Activated CD4-positive, alpha-beta T cell treated with anti-CD3 and anti-CD28 coated beads for 24 hours (primary cell): ENCODE measurements at regions not wholly inside any gene's neighbourhood (a gene's known extent, or its start where the extent isn't known, plus 50 kb on each side); places are given as distances from the start of the nearest gene placed in this dataset.
"Not testable (repeated sequence)": the region's sequence is repeated elsewhere in the genome, so short reads cannot be mapped to it uniquely, and the experiment has no call there.

Source experiments
- DNase-seq, 2 donors: peaks; one replicate each; pipeline ENCODE4 v3.0.0-alpha.2; 2020; ENCODE audit warnings: low read depth in 2 of 2

DNA sequence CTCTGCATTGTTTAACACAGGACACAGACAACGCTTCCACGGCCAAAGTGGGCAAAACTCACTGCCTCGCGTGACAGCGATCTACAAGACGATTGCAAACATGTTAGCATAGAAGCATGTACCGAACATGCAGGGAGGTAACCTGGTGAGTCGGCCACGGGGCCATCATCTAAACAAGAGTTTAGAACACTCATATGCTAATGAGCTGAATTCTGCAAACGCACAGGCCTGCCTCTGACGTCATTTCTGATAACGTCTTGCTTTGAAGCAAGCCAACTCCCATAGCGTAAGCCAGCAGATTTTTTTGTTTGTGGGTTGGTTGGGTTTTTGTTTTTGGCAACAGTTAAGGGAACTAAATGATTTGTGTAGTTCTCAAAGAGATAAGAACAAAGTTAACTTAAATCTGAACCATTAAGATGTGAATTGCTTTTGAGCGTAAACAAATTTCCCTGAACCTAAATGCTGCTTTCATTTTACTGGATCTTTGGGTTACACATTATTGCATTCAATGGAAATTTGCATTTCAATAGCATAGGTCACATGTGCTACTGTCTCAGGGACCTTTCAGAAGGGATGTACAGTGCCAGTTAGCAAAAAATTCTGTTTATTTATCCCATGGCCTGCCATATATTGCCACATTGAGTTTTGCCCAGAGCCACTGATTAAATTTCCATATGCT, 184.5 kb upstream of the PDE10A start:
- no peak for DNase-seq

DNA sequence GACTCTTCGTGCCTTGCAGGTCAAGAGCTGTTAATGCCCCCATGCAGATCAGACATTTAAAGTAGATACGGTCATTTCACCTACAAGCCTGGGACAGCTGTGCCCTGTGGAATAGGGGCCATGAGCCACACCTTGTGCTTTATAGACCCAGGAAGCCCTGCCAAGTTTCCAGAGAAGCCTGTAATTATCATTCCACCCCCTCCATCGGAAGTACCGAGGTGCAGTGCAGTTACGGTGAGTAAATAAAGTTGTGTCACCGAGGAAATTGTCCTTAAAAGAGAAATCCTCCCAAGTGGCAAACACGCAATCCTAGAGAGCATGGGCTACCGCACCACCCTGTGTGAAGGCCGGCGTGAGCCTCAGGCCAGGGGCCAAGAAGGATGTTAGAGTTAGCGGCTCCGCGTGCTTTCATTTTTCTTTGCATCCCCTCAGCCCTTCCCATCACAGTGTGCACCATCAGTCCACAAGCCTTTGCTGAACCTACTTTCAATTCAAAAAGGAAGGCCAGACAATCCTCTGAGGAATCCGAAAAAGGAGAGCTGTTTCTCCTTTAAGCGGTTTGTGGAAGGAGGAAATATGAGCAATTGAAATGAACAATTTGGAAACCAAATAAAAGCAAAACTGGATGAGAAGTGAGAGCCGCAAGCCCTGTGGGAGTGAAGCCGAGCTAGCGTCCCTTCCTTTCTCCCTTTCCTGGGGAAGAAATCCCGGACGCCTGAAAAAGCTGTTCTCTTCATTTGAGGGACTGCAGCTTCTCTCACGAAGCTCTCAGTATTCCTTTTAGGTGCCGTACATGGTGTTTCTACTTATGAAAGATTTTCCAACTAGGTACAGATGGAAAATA, 183.3 kb upstream of the PDE10A start:
- DNase-seq, result no peak

DNA sequence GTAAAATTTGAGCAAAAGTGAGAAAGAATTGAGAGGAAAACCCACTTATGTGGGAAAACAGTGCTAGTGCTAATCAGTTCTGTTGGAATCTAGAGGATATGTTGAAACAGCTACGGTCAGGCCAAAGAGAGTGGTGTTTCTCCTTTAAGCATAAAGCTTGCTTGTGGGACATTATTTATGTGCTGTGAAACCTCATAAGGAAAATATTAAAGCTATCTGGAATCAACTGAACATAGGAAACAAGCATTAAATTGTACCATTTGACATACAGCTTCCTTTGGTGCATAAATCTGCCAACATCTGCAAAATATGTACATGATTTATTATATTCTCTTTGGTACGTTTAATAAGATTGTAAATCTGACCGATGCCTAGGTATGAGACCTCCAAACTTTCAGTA, 182.5 kb upstream of the PDE10A start:
- DNase-seq, result no peak

DNA sequence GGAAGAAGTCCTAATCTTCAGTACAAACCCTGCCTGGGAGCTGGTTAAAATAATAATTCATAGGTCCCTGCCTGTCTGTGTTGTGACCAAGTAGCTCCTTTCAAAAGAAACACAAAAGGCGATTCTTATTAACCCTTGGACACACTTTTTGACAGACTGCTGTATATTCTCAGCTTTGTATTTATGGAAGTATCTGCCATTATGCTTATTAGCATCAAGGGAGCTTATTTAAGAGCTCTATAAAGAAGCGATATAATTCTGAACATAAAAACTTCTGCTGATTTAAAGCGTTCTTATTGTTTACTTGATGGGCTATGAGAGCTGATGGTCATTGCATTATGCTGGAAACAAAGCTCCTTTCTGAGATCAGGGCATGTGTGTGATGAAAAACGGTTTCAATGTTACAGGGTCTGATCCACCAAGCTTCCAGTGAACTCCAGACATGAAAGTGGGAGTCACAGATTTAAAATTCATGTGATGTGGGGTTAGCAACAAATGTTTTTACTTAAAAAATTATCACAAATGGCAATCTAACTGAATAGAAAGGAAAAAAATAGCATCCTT, 181.8 kb upstream of the PDE10A start:
- DNase-seq, result no peak

DNA sequence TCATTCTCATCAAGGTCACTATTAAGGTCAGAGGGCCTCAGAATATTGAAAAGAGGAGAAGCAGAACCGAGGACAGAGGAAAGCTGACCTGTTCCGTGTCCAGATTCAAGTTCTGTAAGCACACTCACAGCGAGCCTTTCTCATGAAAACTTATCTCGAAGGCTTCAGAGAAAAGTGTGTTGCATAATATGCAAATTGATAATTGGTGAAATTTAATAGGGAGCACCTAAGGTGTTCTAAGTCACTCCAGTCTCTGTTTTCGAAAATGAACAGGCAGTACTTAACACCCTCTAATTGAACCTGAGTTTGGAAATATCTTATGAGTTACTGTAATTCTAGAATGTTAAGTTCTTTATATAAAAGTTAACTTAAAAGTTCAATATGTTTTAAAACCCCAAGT, 181.2 kb upstream of the PDE10A start:
- no peak for DNase-seq

DNA sequence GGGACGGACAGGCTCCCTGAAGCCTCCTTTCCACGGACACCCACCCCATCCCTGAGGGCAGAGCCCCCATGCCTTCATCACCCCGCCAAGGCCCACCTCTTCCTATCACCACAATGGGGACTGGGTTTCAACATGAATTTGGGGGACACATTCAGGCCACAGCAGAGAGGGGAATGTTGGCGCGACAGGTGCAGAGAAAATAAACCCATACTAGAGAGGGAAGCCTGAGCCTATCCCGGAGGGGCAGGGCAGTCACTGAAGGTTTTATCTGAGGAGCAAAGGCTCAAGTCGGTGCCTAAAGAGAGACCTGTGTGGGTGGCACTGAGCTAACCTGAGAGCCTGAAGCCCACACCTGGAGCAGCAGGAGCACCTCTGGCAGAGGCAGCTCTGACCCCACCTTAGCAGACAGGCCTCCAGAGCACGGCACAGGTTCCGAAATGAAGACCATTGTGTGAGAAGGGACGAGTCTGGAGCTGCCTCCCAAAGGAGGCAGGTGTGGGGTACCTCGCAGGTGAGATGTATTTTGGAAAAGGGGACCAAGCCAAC, 180.6 kb upstream of the PDE10A start:
- no peak for DNase-seq

DNA sequence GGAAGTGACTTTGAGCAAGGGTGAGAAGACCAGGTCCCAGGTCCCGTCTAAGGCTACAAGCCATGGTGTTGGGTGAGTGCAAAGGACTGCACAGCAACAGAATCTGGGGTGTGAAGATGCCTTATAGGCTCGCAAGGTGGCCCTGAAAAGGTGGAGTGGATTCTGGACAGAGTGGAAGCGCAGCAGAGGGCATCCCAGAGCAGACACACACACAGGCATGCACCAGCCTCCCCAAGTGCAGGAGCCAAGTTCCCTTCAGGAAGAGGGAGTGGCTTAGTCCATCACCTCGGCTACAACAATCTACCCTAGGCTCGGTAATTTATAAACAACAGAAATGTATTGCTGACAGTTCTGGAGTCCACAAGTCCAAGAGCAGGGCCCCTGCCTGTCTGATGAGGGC, 180.1 kb upstream of the PDE10A start:
- DNase-seq, result no peak

DNA sequence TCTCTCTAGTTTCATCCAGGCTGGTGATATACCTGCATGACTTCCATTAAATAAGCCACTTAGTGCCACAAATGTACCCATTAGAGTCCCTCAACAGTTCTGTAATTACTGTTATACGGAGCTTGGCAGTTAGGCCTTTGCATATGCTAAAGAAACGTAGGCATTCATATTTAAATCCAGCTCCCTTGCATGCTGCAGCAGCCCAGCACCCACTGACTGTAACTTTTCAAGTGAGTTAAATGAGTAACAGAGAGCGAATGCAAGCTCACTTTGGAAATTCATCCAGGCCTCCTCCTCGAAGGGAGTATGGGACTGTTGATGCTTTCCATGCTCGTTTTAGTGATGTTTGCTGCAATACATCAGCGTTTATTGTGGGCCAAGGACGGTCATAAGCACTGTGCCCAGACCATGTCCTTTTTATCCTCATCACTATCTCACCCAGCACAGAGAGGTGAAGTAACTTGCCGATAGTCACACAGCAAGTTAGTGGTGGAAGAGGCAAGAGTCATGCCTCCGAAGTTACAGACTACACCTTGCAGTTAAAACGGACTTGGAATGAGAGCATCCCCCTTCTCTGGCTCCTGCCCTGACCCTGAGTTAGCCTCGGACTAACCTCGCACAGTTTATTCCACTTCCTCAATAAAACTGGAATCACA, 179.4 kb upstream of the PDE10A start:
- DNase-seq, result no peak

DNA sequence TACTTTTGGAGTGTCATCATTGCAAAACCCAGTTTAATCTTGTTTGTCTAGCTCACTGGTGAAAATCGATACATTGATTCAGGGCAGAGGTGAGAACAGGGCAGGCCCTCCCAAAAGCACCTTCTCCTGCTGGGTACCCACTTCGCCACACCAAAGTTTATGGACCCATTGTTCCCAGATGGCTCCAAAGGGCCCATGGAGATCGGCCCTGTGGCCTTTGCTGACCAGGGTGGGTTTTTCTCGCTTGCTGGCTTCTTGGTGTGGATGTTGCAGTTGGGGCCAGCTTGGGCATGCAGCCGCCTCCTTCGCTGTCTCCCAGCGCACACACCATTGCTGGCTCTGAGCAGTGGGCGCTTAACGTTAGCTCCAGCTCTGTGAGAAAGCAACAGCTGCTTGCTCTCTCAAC, 178.1 kb upstream of the PDE10A start:
- DNase-seq, result no peak

DNA sequence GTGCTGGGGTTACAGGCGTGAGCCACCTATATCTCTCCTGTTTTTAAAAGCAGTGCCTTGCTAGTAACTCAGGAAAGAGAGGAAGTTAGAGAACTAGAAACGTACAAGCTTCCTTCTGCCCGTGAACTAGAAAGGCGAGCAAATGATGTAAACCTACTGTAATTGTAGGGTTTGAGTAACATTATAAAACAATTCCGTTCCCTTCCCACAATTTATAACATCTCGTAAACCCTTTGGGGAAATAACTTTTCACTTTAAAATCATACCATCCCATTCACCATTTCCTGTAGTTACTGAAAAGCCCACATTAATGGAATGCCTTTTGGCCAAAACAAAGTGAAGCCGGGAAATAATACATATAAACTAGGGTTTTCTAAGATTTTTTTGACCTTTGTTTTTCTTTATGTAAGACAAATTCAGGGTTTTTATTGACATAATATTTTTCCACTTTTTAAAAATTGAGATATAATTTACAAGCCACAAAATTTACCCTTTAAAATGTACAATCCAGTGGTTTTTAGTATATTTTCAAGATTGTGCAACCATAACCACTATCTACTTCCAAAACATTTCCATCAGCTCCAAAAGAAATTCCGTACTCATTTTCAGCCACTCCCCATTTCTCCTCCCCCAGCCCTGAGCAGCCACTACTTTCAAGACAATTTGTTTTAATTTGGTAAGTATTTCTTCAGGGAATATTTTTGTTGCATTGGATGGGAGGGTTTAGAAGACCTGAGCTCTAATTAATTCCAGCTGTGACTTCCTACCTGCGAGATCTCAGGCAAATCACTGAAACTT, 175.1 kb upstream of the PDE10A start:
- no peak for DNase-seq

DNA sequence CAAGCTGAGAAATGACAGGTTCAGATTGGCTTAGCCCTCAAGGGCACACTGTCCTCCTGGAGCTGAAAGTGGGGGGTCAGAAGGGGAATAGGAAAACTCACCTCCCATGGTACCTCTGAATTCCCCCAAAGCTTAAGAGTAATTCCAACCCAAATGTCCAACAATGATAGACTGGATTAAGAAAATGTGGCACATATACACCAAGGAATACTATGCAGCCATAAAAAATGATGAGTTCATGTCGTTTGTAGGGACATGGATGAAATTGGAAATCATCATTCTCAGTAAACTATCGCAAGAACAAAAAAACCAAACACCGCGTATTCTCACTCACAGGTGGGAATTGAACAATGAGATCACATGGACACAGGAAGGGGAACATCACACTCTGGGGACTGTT, 173.6 kb upstream of the PDE10A start:
- not testable (repeated sequence) for DNase-seq

DNA sequence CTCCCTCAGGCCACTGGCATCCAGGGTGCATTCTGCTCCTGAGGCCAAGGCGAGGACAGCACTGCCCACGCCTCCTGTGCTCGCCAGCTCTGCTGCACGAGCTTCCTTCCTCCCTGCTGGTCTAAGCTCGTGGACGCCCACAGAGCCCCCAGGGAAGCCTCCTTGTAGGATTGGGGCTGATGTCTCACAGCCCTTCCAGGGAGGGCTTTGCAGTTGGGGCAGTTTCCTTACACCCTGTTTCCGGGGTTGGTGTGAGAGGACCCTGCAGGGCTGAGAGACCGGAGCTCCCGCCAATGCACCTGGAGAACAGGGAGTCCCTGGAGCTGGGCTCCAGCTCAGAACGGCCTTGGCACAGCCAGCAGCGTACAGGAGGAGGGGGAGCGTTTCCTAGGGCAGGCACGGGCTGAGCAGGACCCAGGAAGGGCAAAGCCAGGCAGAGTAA, 172.4 kb upstream of the PDE10A start:
- no peak for DNase-seq

DNA sequence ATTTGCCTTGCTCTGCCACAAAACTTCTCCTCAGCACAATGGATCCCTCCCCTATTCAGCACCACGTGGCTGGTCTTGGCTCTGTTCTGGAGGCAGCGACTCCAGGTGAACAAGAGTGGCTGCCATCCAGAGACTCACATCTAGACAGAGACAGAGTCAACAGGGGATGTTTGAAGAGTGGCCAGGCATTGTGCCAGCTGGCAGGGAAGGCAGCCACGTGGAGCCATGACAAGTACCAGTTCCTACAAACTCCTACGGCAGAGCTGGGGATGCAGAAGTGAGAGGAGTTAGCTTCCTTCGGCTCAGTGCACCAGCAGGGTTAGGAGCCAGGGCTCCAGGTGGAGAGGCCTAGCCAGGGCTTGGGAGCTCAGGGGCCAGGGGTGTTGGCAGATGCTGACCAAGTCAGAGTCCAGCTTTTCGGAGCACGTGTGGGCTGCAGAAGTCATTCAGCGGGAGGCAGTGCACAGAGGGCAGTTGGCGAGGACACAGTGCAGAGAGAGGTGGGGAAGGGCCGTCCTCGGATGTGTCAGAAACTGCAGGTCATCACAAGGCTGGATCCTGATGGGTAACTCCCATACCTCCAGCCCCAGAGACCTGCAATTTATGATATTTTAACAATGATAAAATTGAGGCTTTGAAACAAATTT, 171.7 kb upstream of the PDE10A start:
- no peak for DNase-seq

DNA sequence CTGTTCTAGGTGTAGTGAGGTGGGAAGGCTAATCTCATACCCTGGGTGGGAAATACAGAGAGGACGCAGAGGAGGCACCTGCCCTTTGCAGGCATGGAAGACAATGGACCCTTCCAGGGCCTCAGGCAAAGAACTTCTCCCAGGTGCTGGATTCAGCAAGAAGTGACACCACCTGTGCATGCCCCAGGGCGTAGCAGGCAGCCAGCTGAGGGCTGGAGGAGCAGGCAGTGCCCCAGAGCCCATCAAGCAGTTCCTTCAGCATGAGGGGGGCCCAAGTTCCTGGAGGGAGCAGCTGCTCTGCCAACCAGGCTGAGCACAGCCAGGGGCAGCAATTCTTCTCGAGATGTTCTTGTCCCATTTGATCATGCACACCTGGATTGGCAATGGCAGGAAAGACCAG, 170.3 kb upstream of the PDE10A start:
- DNase-seq, result no peak

DNA sequence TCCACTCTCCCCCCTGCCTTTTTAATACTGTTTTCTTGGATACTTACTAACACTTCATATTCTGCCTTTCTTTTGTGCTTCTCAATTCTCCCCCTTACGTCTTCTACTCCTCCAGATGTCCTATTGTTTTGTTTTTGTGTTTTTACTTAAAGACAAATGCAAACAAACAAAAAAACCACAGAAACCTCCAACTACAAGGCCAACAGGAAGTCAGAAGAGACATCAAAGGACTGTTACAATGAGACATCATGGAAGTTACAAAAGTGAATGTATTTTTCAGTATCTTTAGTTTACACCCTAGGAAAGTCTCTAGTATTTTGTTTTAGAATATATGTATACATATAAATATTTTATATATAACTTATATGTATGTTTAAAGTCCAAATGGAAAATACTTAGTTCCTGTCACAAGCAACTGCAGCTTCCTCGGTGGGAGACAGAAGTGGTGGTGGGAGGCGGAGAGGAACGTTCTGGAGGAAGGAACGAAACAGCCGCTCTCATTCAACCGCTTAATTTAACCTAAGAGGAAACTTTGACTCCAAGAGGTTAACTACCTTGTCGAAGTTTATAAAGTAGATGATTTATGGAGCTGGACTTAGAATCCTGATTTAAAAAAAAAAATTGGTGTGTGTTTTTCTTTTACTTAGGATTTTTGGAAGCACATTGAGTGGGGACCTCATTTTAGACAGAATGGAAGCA, 168.9 kb upstream of the PDE10A start:
- DNase-seq, result no peak

DNA sequence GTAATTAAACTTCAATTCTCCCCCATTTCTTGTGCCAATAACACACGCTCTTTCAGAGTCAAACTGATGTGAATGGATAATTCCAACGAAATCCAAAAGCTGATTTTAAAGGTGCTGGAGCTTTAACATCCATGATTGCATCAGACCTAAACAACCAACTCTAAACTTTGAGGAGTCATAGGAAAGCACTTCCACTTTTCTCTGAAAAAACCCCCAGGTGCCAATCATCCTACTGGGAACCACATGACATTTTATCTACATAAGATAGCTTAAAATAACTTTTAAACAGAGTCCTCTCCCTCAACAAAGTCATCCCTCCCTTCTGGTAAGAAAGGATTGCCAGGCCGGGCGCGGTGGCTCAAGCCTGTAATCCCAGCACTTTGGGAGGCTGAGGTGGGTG, 167.7 kb upstream of the PDE10A start:
- DNase-seq, result no peak

DNA sequence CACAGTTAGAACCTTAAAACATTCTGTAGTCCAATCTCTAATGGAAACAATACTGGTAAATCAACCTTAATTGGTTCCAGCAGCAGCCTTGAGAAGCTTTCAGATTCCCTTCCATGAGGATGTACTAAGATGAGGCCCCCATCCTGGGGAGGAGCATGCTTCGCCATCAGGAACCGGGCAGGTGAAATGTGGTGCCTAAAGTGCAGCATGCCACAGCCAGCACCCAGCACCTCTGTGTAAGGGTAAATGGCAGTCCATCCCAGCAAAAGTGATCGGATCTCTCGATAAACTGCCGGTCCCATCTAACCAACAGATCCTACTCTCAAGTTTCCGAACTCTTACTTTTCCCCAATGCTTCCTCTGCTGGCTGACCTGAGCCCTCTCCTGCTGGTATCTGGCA, 166.3 kb upstream of the PDE10A start:
- DNase-seq, result no peak

DNA sequence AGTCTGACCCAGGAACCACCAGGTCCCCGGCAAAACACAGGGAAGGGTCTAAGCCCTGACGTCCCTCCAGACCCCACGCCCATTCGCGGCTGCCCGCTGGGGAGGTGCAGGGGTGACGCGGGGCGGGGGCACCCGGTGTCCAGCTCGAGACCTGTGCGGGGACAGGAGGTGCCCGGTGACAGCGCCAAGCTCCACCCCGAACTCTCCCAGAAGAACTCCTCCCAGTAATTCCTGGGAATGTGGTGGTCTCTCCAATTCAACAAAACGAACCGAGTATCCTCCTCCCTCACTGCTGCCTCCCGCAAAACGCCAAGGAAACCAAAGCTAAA, 164.1 kb upstream of the PDE10A start:
- no peak for DNase-seq

DNA sequence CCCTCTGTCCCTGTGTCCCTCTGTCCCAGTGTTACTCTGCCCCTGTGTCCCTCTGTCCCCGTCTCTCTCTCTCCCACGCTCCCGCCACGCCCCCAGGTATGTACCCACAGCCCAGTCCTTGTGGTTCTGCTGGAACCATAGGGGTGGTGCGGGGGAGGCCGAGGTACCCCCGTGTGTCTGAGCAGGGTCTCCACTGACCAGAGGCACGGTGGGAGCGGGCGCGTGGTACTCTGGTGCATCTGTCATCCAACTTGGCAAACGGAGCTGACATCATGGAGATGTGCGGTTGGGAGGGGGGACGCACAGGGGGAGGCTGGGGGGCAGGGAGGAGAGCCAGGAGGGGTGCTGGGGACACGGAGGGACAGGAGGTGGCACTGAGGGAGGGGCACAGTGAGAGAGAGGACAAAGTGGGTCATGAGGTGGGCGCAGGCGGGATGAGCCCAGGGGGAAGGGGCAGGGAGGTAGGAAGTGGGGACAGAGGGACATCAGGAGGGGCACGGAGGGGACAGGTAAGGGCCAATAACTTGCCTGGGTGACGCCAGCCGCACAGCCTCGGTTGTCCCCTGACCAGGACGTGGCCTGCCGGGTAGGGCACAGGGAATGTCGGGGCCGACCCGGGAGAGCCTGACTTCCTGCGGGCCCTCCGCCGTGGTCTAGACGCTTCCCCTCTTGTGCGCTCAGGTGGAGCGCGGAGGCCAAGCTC, 163.6 kb upstream of the PDE10A start:
- no peak for DNase-seq
